Kidney epithelial cell (primary cell): ENCODE measurements at regions not wholly inside any gene's neighbourhood (a gene's known extent, or its start where the extent isn't known, plus 50 kb on each side); places are given as distances from the start of the nearest gene placed in this dataset.

Experiments
- DNase-seq: peaks from one replicate; pipeline ENCODE4 v3.0.0-alpha.2; 2010; ENCODE audit warnings: low read depth
- H3K27me3 ChIP-seq: 2 replicates; pipeline ENCODE4 v1.6.0; 2011; ENCODE audit warnings: low read length; ENCODE audit not compliant: control insufficient read depth, insufficient read depth
- H3K36me3 ChIP-seq: 2 replicates; pipeline ENCODE4 v1.5.1; 2011; ENCODE audit warnings: low read length; ENCODE audit not compliant: control insufficient read depth, insufficient read depth
- H3K4me3 ChIP-seq: 2 replicates; pipeline ENCODE4 v1.5.1; 2011; ENCODE audit warnings: low read depth, mild to moderate bottlenecking, control low read depth, low read length
- CTCF ChIP-seq: IDR thresholded peaks from 2 replicates; pipeline ENCODE4 v1.5.1; 2011; ENCODE audit warnings: mild to moderate bottlenecking, moderate library complexity, low read length, control low read depth, inconsistent platforms; ENCODE audit not compliant: insufficient read depth, poor library complexity, severe bottlenecking

DNA sequence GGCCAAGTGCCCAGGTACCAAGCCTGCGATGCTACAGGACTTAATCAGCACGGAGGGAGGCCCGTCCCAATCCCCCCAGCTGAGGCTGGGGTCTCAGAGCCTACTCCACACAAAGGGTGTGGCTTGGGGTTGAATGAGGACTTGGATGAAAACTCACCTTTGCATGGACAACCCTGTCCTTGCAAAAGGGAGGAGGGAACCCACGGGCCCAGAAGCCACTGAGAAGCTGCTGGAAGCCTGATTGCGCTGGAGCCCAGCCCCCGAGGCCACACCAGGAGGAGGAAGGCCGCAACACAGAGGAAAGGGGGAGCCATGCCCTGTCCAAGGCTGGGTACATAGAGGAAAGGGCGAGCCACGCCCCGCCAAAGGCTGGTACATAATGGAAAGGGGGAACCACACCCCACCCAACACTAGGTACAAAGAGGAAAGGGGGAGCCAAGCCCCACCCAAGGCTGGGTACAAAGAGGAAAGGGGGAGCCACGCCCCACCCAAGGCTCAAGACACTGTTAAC is 158.8 kb downstream of the DLL1 start:
- DNase-seq = no peak
- Histone ChIP-seq H3K27me3 (peaks cover 18% of the 10 kb centered on the region), H3K36me3 (no peaks in the 10 kb centered on the region), H3K4me3 (no peak overlapping the region)
- TF ChIP-seq CTCF = no peak

- no peak overlapping the region for H3K4me3 ChIP-seq
- no peak for TF ChIP-seq CTCF
Measured at GRCh38 chr6:170131351-170131750, 159.5 kb downstream of the DLL1 start.

DNA sequence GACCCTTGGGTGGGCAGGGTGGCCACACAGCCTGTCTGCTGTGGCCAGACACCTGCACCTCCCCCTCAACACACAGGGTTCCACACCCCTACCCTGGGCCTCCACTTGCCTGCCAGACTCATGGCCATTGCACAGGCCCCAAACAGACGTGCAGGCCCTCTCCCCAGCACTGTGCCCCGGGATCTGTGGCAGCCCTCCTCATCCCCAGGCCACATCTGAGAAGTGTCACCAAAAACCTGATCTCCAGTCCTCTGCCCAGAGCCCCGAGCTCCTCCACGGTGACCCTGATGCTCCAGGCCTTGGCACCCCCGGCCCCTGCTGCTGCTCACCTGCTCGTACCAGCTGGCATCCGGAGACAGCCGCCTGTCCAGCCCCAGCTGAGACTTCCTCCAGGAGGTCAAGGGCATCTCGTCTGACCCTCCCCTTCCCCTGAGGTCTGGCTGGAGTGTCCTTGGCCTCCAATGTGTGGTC is 160.1 kb downstream of the DLL1 start:
- DNase-seq = no peak
- Histone ChIP-seq H3K4me3 (no peak overlapping the region), H3K27me3 (peaks cover 6% of the 10 kb centered on the region), H3K36me3 (no peaks in the 10 kb centered on the region)
- TF ChIP-seq CTCF = no peak

More at GRCh38 chr6:170131351-170131750, 159.5 kb downstream of the DLL1 start:
- Histone ChIP-seq H3K36me3 (no peaks in the 10 kb centered on the region), H3K27me3 (peaks cover 11% of the 10 kb centered on the region)
- no peak for DNase-seq

- no peak for DNase-seq
- Histone ChIP-seq H3K36me3 (no peaks in the 10 kb centered on the region), H3K4me3 (no peak overlapping the region), H3K27me3 (peaks cover 5% of the 10 kb centered on the region)
- no peak for TF ChIP-seq CTCF
Measured at GRCh38 chr6:170130201-170130621, 160.7 kb downstream of the DLL1 start.

GRCh38 chr6:170129691-170130171 is 161.1 kb downstream of the DLL1 start:
- Histone ChIP-seq H3K4me3 (no peak overlapping the region), H3K36me3 (no peaks in the 10 kb centered on the region), H3K27me3 (peaks cover 5% of the 10 kb centered on the region)
- no peak for TF ChIP-seq CTCF
- DNase-seq = no peak
